Muscle of arm (tissue), 1 donor: ENCODE measurements at regions not wholly inside any gene's neighbourhood (a gene's known extent, or its start where the extent isn't known, plus 50 kb on each side); places are given as distances from the start of the nearest gene placed in this dataset.

ENCODE experiments used
- DNase-seq: peaks from one replicate; pipeline ENCODE4 v3.0.0-alpha.2; 2013

DNA sequence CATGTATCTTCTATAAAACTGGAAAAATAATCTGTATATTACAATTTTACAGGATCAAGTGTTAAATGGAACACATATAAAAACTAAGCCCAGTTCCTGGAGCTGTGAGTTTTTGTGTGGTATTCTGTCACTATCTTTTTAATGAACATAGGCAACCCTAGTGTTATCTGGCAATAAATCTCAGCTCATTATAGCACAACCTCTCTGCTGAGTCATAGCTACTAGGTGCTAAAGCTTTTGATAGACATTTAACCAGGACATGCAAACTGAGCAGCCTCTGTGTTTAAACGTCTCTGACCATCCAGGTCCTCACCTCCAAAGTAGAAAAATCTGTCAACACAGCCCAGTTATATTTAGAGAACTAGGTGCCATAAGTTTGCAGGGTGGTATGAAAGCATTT lies 91.0 kb upstream of the CARD18 start:
- no peak for DNase-seq

DNA sequence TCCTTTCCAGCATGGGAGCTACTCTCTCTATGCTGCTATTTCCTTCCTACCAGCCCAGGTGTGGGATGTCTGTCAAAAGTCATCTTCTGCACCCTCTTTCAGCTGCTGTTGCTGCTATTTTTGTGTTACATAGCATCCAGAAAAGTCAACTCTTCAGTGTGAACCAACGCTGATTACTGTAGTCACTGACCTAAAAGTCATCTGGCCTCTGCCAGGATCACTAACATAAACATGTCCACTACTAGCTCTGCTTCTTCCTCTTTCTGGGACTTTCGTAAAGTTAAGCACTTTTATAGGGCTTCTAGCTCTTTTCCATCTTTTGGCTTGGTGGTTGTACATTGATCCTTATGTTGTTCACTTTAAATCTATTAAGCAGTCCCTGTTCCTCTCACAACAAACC lies 90.2 kb upstream of the CARD18 start:
- no peak for DNase-seq

DNA sequence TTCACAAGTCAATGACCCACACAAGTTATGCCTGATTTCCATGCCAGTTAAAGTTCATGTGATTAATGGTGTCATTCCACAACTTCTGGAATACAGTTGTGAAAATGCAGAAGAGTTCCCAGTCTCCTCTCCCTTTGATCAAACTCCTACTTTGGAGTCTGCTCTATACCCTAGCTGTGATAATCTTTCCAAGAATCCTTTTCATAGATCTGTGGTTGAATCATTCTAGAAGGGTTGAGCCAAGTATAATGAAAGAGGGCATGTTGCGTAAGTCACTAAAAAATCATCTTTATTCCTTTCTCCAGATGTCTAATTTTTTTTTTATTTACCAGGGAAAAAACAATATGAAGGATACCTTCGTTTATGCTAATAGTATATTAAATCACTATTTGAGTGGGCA lies 89.7 kb upstream of the CARD18 start:
- no peak for DNase-seq

- DNase-seq, result no peak
Measured at GRCh38 chr11:105227363-105227762, 87.8 kb upstream of the CARD18 start.

DNA sequence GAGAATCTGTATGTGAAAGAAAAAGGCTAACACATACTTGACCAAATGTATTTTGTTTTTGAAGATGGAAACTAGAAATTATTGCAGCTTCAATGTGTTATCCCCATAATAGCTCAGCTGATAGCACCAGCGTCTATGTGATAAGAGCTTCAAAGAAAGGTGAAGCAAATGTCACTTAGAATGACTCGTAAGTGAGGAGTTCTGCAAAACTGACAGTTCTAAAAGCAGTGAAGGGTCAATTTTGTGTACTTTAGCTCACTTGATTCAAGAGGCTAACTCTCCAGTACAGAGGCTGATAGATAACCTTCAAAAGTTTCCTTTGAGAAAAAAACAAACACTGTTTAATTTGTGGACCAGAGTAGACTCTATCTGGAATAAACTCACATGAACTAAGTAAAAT lies 87.2 kb upstream of the CARD18 start:
- no peak for DNase-seq

- no peak for DNase-seq
Measured at GRCh38 chr11:105226091-105226490, 86.5 kb upstream of the CARD18 start.

GRCh38 chr11:105224482-105225253 lies 85.1 kb upstream of the CARD18 start:
- DNase-seq, result no peak

- DNase-seq, result no peak
Measured at GRCh38 chr11:105220121-105220520, 80.6 kb upstream of the CARD18 start.

GRCh38 chr11:105219670-105220069 lies 80.1 kb upstream of the CARD18 start:
- DNase-seq, result no peak

GRCh38 chr11:105219269-105219668 lies 79.7 kb upstream of the CARD18 start:
- no peak for DNase-seq

- no peak for DNase-seq
Measured at GRCh38 chr11:105215528-105215927, 76.0 kb upstream of the CARD18 start.

- no peak for DNase-seq
Measured at GRCh38 chr11:105211806-105212554, 72.4 kb upstream of the CARD18 start.

DNA sequence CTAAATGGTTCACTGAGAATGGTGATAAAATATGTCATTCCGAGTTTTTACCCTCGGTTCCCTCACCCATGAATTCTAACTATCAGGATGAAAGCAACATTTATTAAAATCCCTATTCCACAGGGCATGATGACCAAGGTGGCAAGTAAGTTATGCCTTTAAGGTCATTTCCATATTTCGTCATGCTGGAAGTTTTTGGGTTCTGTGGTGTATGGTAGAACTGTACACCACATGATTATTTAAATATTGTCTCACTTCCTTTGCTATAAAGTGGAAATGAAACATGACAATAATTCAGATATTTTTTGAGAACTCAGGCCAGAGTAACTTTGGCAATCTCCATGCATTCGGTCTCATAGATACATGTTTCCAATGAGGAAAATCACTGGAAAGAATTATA lies 68.5 kb upstream of the CARD18 start:
- DNase-seq, result no peak

DNA sequence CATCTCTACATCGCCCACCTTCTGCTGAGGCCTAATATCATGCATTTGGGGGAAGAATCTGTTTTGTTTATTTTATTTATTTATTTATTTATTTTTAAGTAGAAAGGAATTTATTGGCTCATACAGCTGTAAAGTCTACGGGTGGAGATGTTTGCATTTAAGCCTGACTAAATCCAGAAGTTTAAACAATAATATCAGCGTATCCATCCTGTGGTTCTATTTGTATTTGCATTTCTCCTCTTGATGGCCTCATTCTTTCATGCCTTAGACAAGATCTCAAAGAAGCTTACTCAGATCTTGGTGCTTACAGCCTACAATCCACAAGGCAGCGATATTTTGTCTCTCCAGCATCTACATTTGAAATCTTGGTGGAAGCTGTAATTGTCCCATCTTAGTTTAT lies 67.1 kb upstream of the CARD18 start:
- DNase-seq, result no peak

DNA sequence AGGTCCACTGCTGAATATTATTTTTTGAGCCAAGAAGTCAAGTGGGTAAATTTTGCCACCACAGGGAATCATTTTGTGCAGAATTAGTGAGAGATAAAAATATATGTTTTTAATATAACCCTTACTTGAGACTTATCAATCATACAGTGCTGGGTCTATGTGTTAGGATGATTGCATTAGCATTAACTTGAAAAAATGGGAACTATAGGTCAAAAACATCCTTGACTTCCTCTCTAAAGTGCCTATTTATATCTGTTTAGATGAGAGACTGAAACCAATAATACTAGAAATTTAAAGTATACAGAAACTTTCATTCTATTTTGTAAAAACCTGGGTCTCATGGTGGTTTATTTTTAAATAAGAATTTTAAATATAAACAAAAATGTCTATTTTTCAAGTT lies 65.1 kb upstream of the CARD18 start:
- no peak for DNase-seq

- DNase-seq, result no peak
Measured at GRCh38 chr11:105203569-105204240, 64.1 kb upstream of the CARD18 start.

GRCh38 chr11:105202844-105203548 lies 63.4 kb upstream of the CARD18 start:
- no peak for DNase-seq

GRCh38 chr11:105202422-105202821 lies 62.9 kb upstream of the CARD18 start:
- DNase-seq, result no peak

GRCh38 chr11:105201166-105201565 lies 61.6 kb upstream of the CARD18 start:
- DNase-seq, result no peak

DNA sequence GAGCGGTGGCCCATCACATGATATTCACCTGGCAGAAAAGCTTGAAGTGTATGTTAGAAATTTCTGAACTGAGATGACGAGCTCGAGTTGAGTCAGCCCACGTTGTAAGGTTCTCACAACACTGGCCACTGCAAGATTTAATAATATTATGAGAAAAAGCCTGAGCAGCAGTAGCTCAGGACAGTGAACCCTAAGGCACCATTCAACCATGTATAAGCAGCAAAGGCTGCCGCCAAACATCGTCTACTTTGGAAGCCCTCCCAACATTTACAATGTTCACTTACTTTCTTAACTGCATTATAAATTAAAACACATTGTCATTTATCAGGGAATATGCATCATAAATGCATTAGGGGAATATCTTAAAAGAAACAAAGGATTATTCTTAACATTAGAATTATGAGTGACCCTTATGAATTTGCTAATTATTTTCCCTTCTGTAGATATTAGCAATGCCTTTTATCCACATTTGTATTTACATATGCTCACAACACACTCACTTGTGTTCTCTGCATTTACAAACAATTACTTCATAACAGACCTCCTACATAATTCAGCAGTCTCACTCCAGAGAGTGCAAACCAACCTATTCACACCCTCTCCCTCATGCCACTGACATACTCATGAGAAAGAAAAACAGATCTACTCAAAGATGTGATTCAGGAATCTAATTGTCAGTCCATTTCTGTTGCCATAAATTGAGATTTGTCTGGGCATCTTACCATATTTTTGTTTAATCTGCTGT lies 57.7 kb upstream of the CARD18 start:
- no peak for DNase-seq

GRCh38 chr11:105193260-105193659 lies 53.7 kb upstream of the CARD18 start:
- no peak for DNase-seq

DNA sequence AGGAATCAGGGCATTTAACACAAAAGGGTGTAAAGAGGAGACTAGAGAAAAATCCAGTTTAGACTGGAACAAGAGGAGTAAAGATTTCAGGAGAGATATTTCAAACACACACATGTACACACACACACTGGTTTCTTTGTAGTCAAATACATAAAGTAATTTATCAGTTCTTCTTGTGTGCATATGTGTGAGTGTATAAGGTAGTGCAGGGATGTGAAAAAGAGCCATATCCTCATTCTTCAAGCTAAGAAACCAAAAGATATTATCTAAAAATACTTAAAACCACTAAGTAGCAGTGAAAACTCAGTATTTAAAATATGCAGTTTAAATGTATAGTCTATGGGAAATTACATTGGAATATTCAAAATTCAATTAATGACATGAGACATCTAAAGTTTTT lies 52.5 kb upstream of the CARD18 start:
- no peak for DNase-seq
